ENCODE measurements at regions not wholly inside any gene's neighbourhood (a gene's known extent, or its start where the extent isn't known, plus 50 kb on each side); places are given as distances from the start of the nearest gene placed in this dataset.

GRCh38 chr18:51778115-51778514, 561.9 kb upstream of the DCC start:
- DNase-seq (ENCODE audit: extremely low read depth, low read depth, low spot score), result no peak

- DNase-seq (ENCODE audit: extremely low read depth, low read depth, low spot score), result no peak
Observed at GRCh38 chr18:51789871-51790270, 550.1 kb upstream of the DCC start.

GRCh38 chr18:51801514-51801913, 538.5 kb upstream of the DCC start:
- DNase-seq (ENCODE audit: extremely low read depth, low read depth, low spot score), result no peak

GRCh38 chr18:51802569-51803428, 537.2 kb upstream of the DCC start:
- no peak for DNase-seq (ENCODE audit: extremely low read depth, low read depth, low spot score)

GRCh38 chr18:51807336-51807735, 532.7 kb upstream of the DCC start:
- no peak for DNase-seq (ENCODE audit: extremely low read depth, low read depth, low spot score)

GRCh38 chr18:51811883-51812282, 528.1 kb upstream of the DCC start:
- DNase-seq (ENCODE audit: extremely low read depth, low read depth, low spot score), result no peak

GRCh38 chr18:51813740-51814139, 526.3 kb upstream of the DCC start:
- no peak for DNase-seq (ENCODE audit: extremely low read depth, low read depth, low spot score)

- DNase-seq (ENCODE audit: extremely low read depth, low read depth, low spot score), result no peak
Observed at GRCh38 chr18:51821610-51822009, 518.4 kb upstream of the DCC start.

- DNase-seq (ENCODE audit: extremely low read depth, low read depth, low spot score), result no peak
Observed at GRCh38 chr18:51824746-51825145, 515.3 kb upstream of the DCC start.

GRCh38 chr18:51833850-51834249, 506.1 kb upstream of the DCC start:
- no peak for DNase-seq (ENCODE audit: extremely low read depth, low read depth, low spot score)

- no peak for DNase-seq (ENCODE audit: extremely low read depth, low read depth, low spot score)
Observed at GRCh38 chr18:51848702-51849101, 491.3 kb upstream of the DCC start.

GRCh38 chr18:51852681-51853080, 487.3 kb upstream of the DCC start:
- DNase-seq (ENCODE audit: extremely low read depth, low read depth, low spot score), result no peak

GRCh38 chr18:51857989-51858388, 482.0 kb upstream of the DCC start:
- no peak for DNase-seq (ENCODE audit: extremely low read depth, low read depth, low spot score)

- DNase-seq (ENCODE audit: extremely low read depth, low read depth, low spot score), result no peak
Observed at GRCh38 chr18:51861046-51861445, 479.0 kb upstream of the DCC start.

GRCh38 chr18:51862051-51862715, 477.8 kb upstream of the DCC start:
- no peak for DNase-seq (ENCODE audit: extremely low read depth, low read depth, low spot score)

- DNase-seq (ENCODE audit: extremely low read depth, low read depth, low spot score), result no peak
Observed at GRCh38 chr18:51864219-51864965, 475.6 kb upstream of the DCC start.

- no peak for DNase-seq (ENCODE audit: extremely low read depth, low read depth, low spot score)
Observed at GRCh38 chr18:51865538-51865937, 474.5 kb upstream of the DCC start.

GRCh38 chr18:51867767-51868166, 472.2 kb upstream of the DCC start:
- no peak for DNase-seq (ENCODE audit: extremely low read depth, low read depth, low spot score)

- DNase-seq (ENCODE audit: extremely low read depth, low read depth, low spot score), result no peak
Observed at GRCh38 chr18:51878724-51879123, 461.3 kb upstream of the DCC start.

GRCh38 chr18:51879329-51879728, 460.7 kb upstream of the DCC start:
- no peak for DNase-seq (ENCODE audit: extremely low read depth, low read depth, low spot score)

- no peak for DNase-seq (ENCODE audit: extremely low read depth, low read depth, low spot score)
Observed at GRCh38 chr18:51881394-51881793, 458.6 kb upstream of the DCC start.

GRCh38 chr18:51884039-51884438, 456.0 kb upstream of the DCC start:
- DNase-seq (ENCODE audit: extremely low read depth, low read depth, low spot score), result no peak
